ENCODE measurements at regions not wholly inside any gene's neighbourhood (a gene's known extent, or its start where the extent isn't known, plus 50 kb on each side); places are given as distances from the start of the nearest gene placed in this dataset.

DNA sequence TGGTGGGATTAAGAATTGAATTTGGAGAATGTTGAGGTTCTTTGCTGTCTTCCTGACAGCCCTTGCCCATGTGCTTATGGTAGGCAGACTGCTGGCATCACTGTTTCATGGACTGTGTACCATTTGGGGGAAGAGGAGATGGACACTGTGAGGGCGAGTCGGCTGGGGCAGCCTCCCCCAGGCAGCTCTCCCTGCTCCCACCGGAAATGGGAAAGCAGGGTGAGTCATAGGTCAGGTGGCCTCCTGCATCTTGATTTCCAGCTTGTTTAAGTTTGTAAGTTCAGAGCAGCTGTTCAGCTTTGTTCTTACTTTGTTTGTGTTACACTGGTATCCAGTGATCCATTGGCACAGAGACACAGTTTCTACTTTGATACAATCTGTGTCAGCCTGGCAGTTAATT is 87.2 kb upstream of the CNIH3 start:
- H3K4me2 ChIP-seq, result no peak overlapping the region
- Mint-ChIP-seq H3K36me3 (ENCODE audit: low read depth) (no peaks in the 10 kb centered on the region), H3K27ac (no peak overlapping the region), H3K27me3 (ENCODE audit: insufficient read depth, low read depth, poor library complexity) (peaks cover 4% of the 10 kb centered on the region), H3K4me1 (peaks cover 14% of the 10 kb centered on the region), H3K4me3 (no peak overlapping the region), H3K9me3 (no peaks in the 10 kb centered on the region)
- no peak for DNase-seq (ENCODE audit: low spot score)
- TF ChIP-seq ZNF114 (CRISPR knock-in tag; IDR thresholded peaks at IDR 0.05) (no peak), JUNB (IDR thresholded peaks at IDR 0.05; ENCODE audit: unreplicated experiment) (no peak)
- H3K27ac ChIP-seq (ENCODE audit: low read depth), result no peak overlapping the region
- no peaks in the 10 kb centered on the region for H3K79me2 ChIP-seq (replicated peaks; ENCODE audit: insufficient read depth)
- H2AFZ ChIP-seq, result 0 out of 2 replicates have a peak overlapping the region, but pooled peaks have one; percentile 28
- no peak overlapping the region for H3K4me3 ChIP-seq
- no peaks in the 10 kb centered on the region for H3F3A ChIP-seq (replicated peaks; ENCODE audit: low read depth)
- peaks cover 12% of the 10 kb centered on the region for H3K4me1 ChIP-seq (ENCODE audit: insufficient read depth)
- H4K20me1 ChIP-seq (replicated peaks; ENCODE audit: insufficient read depth), result no peaks in the 10 kb centered on the region
- no peaks in the 10 kb centered on the region for H3K36me3 ChIP-seq (ENCODE audit: insufficient read depth)
- ATAC-seq, result no peak
- no peaks in the 10 kb centered on the region for H3K27me3 ChIP-seq (ENCODE audit: insufficient read depth)
- 0 out of 2 replicates have a peak, but pooled peaks cover 6% of the 10 kb centered on the region for H3K9me2 ChIP-seq (ENCODE audit: insufficient read depth)

DNA sequence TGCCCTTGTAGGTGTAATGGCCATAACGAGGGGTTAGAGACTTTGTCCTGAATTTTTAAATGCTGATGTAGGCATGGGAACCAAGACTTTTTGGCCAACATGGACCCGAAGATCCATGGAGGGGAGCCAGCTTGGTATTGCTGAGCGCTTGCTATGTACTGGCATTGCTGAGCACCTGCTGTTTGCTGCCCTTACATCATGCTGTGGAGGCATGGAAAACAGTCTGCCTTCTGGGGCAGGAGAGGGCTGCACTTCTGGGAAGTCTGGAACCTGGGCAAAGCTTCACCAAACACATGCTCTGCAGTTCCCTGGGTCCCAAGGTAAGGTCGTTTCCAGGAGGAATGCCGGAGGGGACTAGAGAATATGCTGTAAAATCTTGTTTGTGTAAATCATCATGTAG is 86.3 kb upstream of the CNIH3 start:
- Mint-ChIP-seq H3K36me3 (ENCODE audit: low read depth) (no peaks in the 10 kb centered on the region), H3K4me3 (no peak overlapping the region), H3K27me3 (ENCODE audit: insufficient read depth, low read depth, poor library complexity) (peaks cover 4% of the 10 kb centered on the region), H3K9me3 (no peaks in the 10 kb centered on the region), H3K4me1 (peaks cover 14% of the 10 kb centered on the region), H3K27ac (no peak overlapping the region)
- no peak overlapping the region for H3K4me2 ChIP-seq
- no peaks in the 10 kb centered on the region for H3K36me3 ChIP-seq (ENCODE audit: insufficient read depth)
- ATAC-seq (no peak), DNase-seq (ENCODE audit: low spot score) (no peak)
- H3K27me3 ChIP-seq (ENCODE audit: insufficient read depth), result no peaks in the 10 kb centered on the region
- peaks cover 12% of the 10 kb centered on the region for H3K4me1 ChIP-seq (ENCODE audit: insufficient read depth)
- H2AFZ ChIP-seq, result 0 out of 2 replicates have a peak overlapping the region, but pooled peaks have one; percentile 18
- 0 out of 2 replicates have a peak, but pooled peaks cover 6% of the 10 kb centered on the region for H3K9me2 ChIP-seq (ENCODE audit: insufficient read depth)
- H3K4me3 ChIP-seq, result no peak overlapping the region
- H3K27ac ChIP-seq (ENCODE audit: low read depth), result no peak overlapping the region
- H3F3A ChIP-seq (replicated peaks; ENCODE audit: low read depth), result no peaks in the 10 kb centered on the region
- H4K20me1 ChIP-seq (replicated peaks; ENCODE audit: insufficient read depth), result no peaks in the 10 kb centered on the region
- no peaks in the 10 kb centered on the region for H3K79me2 ChIP-seq (replicated peaks; ENCODE audit: insufficient read depth)
- TF ChIP-seq JUNB (IDR thresholded peaks at IDR 0.05; ENCODE audit: unreplicated experiment) (no peak), CREB1 (CRISPR knock-in tag; IDR thresholded peaks at IDR 0.05; ENCODE audit: low read depth) (no peak), ZNF114 (CRISPR knock-in tag; IDR thresholded peaks at IDR 0.05) (no peak), POLR2AphosphoS5 (IDR thresholded peaks at IDR 0.05; ENCODE audit: low read depth) (no peak), NANOG (IDR thresholded peaks at IDR 0.05; ENCODE audit: borderline replicate concordance) (no peak), EZH2phosphoT487 (IDR thresholded peaks at IDR 0.05; ENCODE audit: unreplicated experiment) (no peak), EZH2 (IDR thresholded peaks at IDR 0.05; ENCODE audit: low read depth, unreplicated experiment) (no peak), STAT1 (IDR thresholded peaks at IDR 0.05; ENCODE audit: unreplicated experiment) (no peak), ZNF331 (CRISPR knock-in tag; IDR thresholded peaks at IDR 0.05; ENCODE audit: low read depth) (no peak)
- TF ChIP-seq, protein P1, sequence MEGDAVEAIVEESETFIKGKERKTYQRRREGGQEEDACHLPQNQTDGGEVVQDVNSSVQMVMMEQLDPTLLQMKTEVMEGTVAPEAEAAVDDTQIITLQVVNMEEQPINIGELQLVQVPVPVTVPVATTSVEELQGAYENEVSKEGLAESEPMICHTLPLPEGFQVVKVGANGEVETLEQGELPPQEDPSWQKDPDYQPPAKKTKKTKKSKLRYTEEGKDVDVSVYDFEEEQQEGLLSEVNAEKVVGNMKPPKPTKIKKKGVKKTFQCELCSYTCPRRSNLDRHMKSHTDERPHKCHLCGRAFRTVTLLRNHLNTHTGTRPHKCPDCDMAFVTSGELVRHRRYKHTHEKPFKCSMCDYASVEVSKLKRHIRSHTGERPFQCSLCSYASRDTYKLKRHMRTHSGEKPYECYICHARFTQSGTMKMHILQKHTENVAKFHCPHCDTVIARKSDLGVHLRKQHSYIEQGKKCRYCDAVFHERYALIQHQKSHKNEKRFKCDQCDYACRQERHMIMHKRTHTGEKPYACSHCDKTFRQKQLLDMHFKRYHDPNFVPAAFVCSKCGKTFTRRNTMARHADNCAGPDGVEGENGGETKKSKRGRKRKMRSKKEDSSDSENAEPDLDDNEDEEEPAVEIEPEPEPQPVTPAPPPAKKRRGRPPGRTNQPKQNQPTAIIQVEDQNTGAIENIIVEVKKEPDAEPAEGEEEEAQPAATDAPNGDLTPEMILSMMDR (conservative IDR thresholded peaks at IDR 0.05; ENCODE audit: low read depth in 2 of 2), result no peak
- TF ChIP-seq, protein P2, sequence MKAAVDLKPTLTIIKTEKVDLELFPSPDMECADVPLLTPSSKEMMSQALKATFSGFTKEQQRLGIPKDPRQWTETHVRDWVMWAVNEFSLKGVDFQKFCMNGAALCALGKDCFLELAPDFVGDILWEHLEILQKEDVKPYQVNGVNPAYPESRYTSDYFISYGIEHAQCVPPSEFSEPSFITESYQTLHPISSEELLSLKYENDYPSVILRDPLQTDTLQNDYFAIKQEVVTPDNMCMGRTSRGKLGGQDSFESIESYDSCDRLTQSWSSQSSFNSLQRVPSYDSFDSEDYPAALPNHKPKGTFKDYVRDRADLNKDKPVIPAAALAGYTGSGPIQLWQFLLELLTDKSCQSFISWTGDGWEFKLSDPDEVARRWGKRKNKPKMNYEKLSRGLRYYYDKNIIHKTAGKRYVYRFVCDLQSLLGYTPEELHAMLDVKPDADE (IDR thresholded peaks at IDR 0.05), result no peak
- TF ChIP-seq, protein P3, sequence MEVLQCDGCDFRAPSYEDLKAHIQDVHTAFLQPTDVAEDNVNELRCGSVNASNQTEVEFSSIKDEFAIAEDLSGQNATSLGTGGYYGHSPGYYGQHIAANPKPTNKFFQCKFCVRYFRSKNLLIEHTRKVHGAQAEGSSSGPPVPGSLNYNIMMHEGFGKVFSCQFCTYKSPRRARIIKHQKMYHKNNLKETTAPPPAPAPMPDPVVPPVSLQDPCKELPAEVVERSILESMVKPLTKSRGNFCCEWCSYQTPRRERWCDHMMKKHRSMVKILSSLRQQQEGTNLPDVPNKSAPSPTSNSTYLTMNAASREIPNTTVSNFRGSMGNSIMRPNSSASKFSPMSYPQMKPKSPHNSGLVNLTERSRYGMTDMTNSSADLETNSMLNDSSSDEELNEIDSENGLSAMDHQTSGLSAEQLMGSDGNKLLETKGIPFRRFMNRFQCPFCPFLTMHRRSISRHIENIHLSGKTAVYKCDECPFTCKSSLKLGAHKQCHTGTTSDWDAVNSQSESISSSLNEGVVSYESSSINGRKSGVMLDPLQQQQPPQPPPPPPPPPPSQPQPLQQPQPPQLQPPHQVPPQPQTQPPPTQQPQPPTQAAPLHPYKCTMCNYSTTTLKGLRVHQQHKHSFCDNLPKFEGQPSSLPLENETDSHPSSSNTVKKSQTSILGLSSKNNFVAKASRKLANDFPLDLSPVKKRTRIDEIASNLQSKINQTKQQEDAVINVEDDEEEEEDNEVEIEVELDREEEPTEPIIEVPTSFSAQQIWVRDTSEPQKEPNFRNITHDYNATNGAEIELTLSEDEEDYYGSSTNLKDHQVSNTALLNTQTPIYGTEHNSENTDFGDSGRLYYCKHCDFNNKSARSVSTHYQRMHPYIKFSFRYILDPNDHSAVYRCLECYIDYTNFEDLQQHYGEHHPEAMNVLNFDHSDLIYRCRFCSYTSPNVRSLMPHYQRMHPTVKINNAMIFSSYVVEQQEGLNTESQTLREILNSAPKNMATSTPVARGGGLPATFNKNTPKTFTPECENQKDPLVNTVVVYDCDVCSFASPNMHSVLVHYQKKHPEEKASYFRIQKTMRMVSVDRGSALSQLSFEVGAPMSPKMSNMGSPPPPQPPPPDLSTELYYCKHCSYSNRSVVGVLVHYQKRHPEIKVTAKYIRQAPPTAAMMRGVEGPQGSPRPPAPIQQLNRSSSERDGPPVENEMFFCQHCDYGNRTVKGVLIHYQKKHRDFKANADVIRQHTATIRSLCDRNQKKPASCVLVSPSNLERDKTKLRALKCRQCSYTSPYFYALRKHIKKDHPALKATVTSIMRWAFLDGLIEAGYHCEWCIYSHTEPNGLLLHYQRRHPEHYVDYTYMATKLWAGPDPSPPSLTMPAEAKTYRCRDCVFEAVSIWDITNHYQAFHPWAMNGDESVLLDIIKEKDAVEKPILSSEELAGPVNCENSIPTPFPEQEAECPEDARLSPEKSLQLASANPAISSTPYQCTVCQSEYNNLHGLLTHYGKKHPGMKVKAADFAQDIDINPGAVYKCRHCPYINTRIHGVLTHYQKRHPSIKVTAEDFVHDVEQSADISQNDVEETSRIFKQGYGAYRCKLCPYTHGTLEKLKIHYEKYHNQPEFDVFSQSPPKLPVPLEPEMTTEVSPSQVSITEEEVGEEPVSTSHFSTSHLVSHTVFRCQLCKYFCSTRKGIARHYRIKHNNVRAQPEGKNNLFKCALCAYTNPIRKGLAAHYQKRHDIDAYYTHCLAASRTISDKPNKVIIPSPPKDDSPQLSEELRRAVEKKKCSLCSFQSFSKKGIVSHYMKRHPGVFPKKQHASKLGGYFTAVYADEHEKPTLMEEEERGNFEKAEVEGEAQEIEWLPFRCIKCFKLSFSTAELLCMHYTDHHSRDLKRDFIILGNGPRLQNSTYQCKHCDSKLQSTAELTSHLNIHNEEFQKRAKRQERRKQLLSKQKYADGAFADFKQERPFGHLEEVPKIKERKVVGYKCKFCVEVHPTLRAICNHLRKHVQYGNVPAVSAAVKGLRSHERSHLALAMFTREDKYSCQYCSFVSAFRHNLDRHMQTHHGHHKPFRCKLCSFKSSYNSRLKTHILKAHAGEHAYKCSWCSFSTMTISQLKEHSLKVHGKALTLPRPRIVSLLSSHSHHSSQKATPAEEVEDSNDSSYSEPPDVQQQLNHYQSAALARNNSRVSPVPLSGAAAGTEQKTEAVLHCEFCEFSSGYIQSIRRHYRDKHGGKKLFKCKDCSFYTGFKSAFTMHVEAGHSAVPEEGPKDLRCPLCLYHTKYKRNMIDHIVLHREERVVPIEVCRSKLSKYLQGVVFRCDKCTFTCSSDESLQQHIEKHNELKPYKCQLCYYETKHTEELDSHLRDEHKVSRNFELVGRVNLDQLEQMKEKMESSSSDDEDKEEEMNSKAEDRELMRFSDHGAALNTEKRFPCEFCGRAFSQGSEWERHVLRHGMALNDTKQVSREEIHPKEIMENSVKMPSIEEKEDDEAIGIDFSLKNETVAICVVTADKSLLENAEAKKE (CRISPR knock-in tag; IDR thresholded peaks at IDR 0.05), result no peak
